ENCODE measurements at regions not wholly inside any gene's neighbourhood (a gene's known extent, or its start where the extent isn't known, plus 50 kb on each side); places are given as distances from the start of the nearest gene placed in this dataset.

DNA sequence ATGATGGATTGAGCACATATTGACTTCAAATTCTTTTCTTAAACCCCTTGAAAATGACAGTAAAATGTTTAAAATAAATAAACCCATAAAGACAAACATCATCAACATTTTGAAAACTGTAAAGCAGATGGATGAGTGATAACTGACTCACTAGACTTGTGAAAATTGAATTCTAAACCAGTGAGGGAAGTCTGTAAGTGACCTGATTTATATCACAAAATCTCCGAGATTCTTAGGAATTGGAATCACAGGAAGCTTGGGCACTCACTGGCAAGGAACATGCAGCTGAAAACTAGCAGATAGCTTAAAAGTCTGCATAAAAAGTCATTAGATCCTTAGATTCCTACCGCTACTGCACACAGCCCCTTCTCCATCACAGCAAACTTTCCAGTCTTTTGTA lies 51.3 kb upstream of the TSC22D1 start:
- in situ Hi-C loops (cut with HindIII; ENCODE audit: extremely low pct_ligation_motif_present, low pct_unique_long_range_greater_than_20kb) = no loop called here
- FAIRE-seq (no peak), ATAC-seq (no peak), DNase-seq (ENCODE audit: low spot score) (no peak)
- Histone ChIP-seq H3K4me3 (replicated peaks in 1 of 3; ENCODE audit: insufficient read depth in 1 of 3, low read depth in 2 of 3, low read length in 3 of 3) (no peak overlapping the region), H2AFZ (ENCODE audit: low read length) (no peak overlapping the region), H3K36me3 (replicated peaks in 1 of 2; ENCODE audit: control insufficient read depth in 1 of 2, insufficient read depth in 2 of 2, low read length in 2 of 2) (no peaks in the 10 kb centered on the region), H4K20me1 (ENCODE audit: insufficient read depth, low read length) (no peaks in the 10 kb centered on the region), H3K9me3 (ENCODE audit: low read length) (no peaks in the 10 kb centered on the region), H3K9ac (ENCODE audit: insufficient read depth, low read depth, low read length) (no peak overlapping the region), H3K27ac (ENCODE audit: extremely low read length, insufficient read depth, low read length) (no peak overlapping the region), H3K79me2 (ENCODE audit: insufficient read depth, low read length) (no peaks in the 10 kb centered on the region), H3K27me3 (ENCODE audit: control insufficient read depth in 1 of 2, insufficient read depth in 2 of 2, low read length in 2 of 2) (no peaks in the 10 kb centered on the region), H3K4me1 (ENCODE audit: insufficient read depth, low read length) (no peaks in the 10 kb centered on the region), H3K4me2 (ENCODE audit: low read depth, low read length) (no peak overlapping the region)
- intact Hi-C loops (cut with micrococcal nuclease; ENCODE audit: unreplicated experiment) = no loop called here
- TF ChIP-seq, protein P1, sequence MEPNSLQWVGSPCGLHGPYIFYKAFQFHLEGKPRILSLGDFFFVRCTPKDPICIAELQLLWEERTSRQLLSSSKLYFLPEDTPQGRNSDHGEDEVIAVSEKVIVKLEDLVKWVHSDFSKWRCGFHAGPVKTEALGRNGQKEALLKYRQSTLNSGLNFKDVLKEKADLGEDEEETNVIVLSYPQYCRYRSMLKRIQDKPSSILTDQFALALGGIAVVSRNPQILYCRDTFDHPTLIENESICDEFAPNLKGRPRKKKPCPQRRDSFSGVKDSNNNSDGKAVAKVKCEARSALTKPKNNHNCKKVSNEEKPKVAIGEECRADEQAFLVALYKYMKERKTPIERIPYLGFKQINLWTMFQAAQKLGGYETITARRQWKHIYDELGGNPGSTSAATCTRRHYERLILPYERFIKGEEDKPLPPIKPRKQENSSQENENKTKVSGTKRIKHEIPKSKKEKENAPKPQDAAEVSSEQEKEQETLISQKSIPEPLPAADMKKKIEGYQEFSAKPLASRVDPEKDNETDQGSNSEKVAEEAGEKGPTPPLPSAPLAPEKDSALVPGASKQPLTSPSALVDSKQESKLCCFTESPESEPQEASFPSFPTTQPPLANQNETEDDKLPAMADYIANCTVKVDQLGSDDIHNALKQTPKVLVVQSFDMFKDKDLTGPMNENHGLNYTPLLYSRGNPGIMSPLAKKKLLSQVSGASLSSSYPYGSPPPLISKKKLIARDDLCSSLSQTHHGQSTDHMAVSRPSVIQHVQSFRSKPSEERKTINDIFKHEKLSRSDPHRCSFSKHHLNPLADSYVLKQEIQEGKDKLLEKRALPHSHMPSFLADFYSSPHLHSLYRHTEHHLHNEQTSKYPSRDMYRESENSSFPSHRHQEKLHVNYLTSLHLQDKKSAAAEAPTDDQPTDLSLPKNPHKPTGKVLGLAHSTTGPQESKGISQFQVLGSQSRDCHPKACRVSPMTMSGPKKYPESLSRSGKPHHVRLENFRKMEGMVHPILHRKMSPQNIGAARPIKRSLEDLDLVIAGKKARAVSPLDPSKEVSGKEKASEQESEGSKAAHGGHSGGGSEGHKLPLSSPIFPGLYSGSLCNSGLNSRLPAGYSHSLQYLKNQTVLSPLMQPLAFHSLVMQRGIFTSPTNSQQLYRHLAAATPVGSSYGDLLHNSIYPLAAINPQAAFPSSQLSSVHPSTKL (CRISPR knock-in tag; IDR thresholded peaks at IDR 0.05) = no peak
- TF ChIP-seq DMAP1 (CRISPR knock-in tag; IDR thresholded peaks at IDR 0.05) (no peak), ZFP82 (CRISPR knock-in tag; IDR thresholded peaks at IDR 0.05; ENCODE audit: borderline replicate concordance) (no peak), IRX3 (CRISPR knock-in tag; IDR thresholded peaks at IDR 0.05; ENCODE audit: borderline replicate concordance, low read depth) (no peak), RAD21 (CRISPR knock-in tag; IDR thresholded peaks at IDR 0.05) (no peak), RORA (CRISPR knock-in tag; IDR thresholded peaks at IDR 0.05) (no peak), ZFP36L1 (CRISPR knock-in tag; IDR thresholded peaks at IDR 0.05) (no peak), KAT8 (CRISPR knock-in tag; IDR thresholded peaks at IDR 0.05) (no peak), ARNT2 (CRISPR knock-in tag; IDR thresholded peaks at IDR 0.05; ENCODE audit: low read depth) (no peak), MED8 (CRISPR knock-in tag; IDR thresholded peaks at IDR 0.05; ENCODE audit: insufficient replicate concordance) (no peak)
- TF ChIP-seq, protein P2, sequence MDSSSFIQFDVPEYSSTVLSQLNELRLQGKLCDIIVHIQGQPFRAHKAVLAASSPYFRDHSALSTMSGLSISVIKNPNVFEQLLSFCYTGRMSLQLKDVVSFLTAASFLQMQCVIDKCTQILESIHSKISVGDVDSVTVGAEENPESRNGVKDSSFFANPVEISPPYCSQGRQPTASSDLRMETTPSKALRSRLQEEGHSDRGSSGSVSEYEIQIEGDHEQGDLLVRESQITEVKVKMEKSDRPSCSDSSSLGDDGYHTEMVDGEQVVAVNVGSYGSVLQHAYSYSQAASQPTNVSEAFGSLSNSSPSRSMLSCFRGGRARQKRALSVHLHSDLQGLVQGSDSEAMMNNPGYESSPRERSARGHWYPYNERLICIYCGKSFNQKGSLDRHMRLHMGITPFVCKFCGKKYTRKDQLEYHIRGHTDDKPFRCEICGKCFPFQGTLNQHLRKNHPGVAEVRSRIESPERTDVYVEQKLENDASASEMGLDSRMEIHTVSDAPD (CRISPR knock-in tag; IDR thresholded peaks at IDR 0.05) = no peak
- TF ChIP-seq, protein P3, sequence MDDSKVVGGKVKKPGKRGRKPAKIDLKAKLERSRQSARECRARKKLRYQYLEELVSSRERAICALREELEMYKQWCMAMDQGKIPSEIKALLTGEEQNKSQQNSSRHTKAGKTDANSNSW (CRISPR knock-in tag; IDR thresholded peaks at IDR 0.05; ENCODE audit: borderline replicate concordance) = no peak
- ChIA-PET CTCF (ENCODE audit: low intra/inter-chr PET ratio, low total read pairs) (no interaction called here), POLR2A (no interaction called here)
- WGBS (ENCODE audit: low lambda C conversion rate) = 50% methylated on average over 2 of the region's 2 CpGs
- no TSS peak for BruUV-seq (replicated peaks)
